IPS DF 6.9 (cell line): ENCODE measurements at regions not wholly inside any gene's neighbourhood (a gene's known extent, or its start where the extent isn't known, plus 50 kb on each side); places are given as distances from the start of the nearest gene placed in this dataset.
A peak's percentile ranks its signal among the peaks of the same experiment; 100 is the strongest.
"Not testable (repeated sequence)": the region's sequence is repeated elsewhere in the genome, so short reads cannot be mapped to it uniquely, and the experiment has no call there.

Source experiments
- DNase-seq: peaks from one replicate; pipeline ENCODE4 v3.0.0-alpha.2; 2013; ENCODE audit warnings: low read depth, low spot score
- H3K27ac ChIP-seq: one replicate; pipeline ENCODE4 v1.5.1; 2013; ENCODE audit warnings: low read length, control low read depth
- H3K27me3 ChIP-seq: 2 replicates; pipeline ENCODE4 v1.6.1; 2013; ENCODE audit warnings: mild to moderate bottlenecking, low read length; ENCODE audit not compliant: control insufficient read depth, insufficient read depth
- H3K36me3 ChIP-seq: 2 replicates; pipeline ENCODE4 v1.6.1; 2013; ENCODE audit warnings: low read length; ENCODE audit not compliant: control insufficient read depth, insufficient read depth
- H3K4me1 ChIP-seq: 2 replicates; pipeline ENCODE4 v1.6.1; 2013; ENCODE audit warnings: low read length; ENCODE audit not compliant: control insufficient read depth, insufficient read depth
- H3K4me3 ChIP-seq: 2 replicates; pipeline ENCODE4 v1.5.1; 2013; ENCODE audit warnings: mild to moderate bottlenecking, low read length
- H3K9me3 ChIP-seq: 2 replicates; pipeline ENCODE4 v1.6.1; 2013; ENCODE audit warnings: low read length, inconsistent platforms; ENCODE audit not compliant: control insufficient read depth, insufficient read depth
- WGBS: extraction: QIAGEN DNeasy Blood & Tissue Kit; methylation state at CpG from one replicate; pipeline ENCODE4 v1.1.7; 2013; ENCODE audit warnings: mixed read lengths, missing lambda C conversion rate; ENCODE audit not compliant: insufficient read length, insufficient coverage; 5-methylcytosine and 5-hydroxymethylcytosine counted together

- DNase-seq, H3K36me3 ChIP-seq, H3K9me3 ChIP-seq, H3K27me3 ChIP-seq, H3K4me3 ChIP-seq, H3K27ac ChIP-seq, H3K4me1 ChIP-seq: not testable (repeated sequence)
- no CpG with 5 or more reads among the region's 11 CpGs for WGBS
Measured at GRCh38 chrX:89734367-89734766, 187.3 kb upstream of the TGIF2LX start.

GRCh38 chrX:89756466-89756865 is 165.2 kb upstream of the TGIF2LX start:
- not testable (repeated sequence) for H3K9me3 ChIP-seq, H3K27me3 ChIP-seq, H3K36me3 ChIP-seq, H3K4me1 ChIP-seq, H3K4me3 ChIP-seq, H3K27ac ChIP-seq, DNase-seq
- no CpG with 5 or more reads among the region's 4 CpGs for WGBS

GRCh38 chrX:89757767-89758166 is 163.9 kb upstream of the TGIF2LX start:
- DNase-seq, H3K36me3 ChIP-seq, H3K4me1 ChIP-seq, H3K9me3 ChIP-seq, H3K27me3 ChIP-seq, H3K27ac ChIP-seq, H3K4me3 ChIP-seq: not testable (repeated sequence)
- no CpG with 5 or more reads among the region's 1 CpG for WGBS

- not testable (repeated sequence) for H3K27me3 ChIP-seq, H3K4me3 ChIP-seq, DNase-seq, H3K9me3 ChIP-seq, H3K4me1 ChIP-seq, H3K36me3 ChIP-seq, H3K27ac ChIP-seq
- no CpG with 5 or more reads among the region's 5 CpGs for WGBS
Measured at GRCh38 chrX:89759076-89759685, 162.5 kb upstream of the TGIF2LX start.

- not testable (repeated sequence) for DNase-seq, H3K9me3 ChIP-seq, H3K27me3 ChIP-seq, H3K4me3 ChIP-seq, H3K4me1 ChIP-seq, H3K36me3 ChIP-seq, H3K27ac ChIP-seq
- WGBS: no CpG with 5 or more reads among the region's 3 CpGs
Measured at GRCh38 chrX:89771639-89772038, 150.1 kb upstream of the TGIF2LX start.

GRCh38 chrX:89811440-89811839 is 110.3 kb upstream of the TGIF2LX start:
- not testable (repeated sequence) for H3K27ac ChIP-seq, H3K4me1 ChIP-seq, H3K4me3 ChIP-seq, H3K27me3 ChIP-seq, DNase-seq, H3K36me3 ChIP-seq, H3K9me3 ChIP-seq
- no CpG with 5 or more reads among the region's 3 CpGs for WGBS

GRCh38 chrX:89839723-89840122 is 82.0 kb upstream of the TGIF2LX start:
- no CpG with 5 or more reads among the region's 6 CpGs for WGBS
- H3K27me3 ChIP-seq, H3K9me3 ChIP-seq, H3K27ac ChIP-seq, DNase-seq, H3K4me3 ChIP-seq, H3K4me1 ChIP-seq, H3K36me3 ChIP-seq: not testable (repeated sequence)

GRCh38 chrX:89871662-89872061 is 50.0 kb upstream of the TGIF2LX start:
- H3K36me3 ChIP-seq, H3K4me3 ChIP-seq, H3K9me3 ChIP-seq, H3K27me3 ChIP-seq, H3K27ac ChIP-seq, H3K4me1 ChIP-seq: not testable (repeated sequence)
- peak; percentile 0 for DNase-seq
- WGBS: no CpG with 5 or more reads among the region's 4 CpGs
